ENCODE measurements at regions not wholly inside any gene's neighbourhood (a gene's known extent, or its start where the extent isn't known, plus 50 kb on each side); places are given as distances from the start of the nearest gene placed in this dataset.

DNA sequence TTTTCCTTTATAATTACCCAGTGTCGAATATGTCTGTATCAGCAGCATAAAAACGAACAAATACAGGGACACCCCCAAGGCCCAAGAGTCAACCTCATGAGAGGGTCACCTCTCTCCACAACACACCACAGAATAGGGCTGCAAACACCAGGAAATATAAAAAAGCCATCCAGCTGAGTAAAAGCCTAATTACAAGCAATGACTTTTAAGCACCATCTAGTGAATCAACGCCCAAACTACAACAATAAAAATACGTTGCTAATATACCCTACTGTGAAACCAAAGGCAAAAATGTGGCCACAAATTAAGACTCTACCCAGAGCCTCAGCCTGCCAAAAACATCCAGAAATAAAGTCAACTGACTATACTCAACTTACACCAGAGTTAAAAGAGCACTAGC is 817.9 kb upstream of the NEGR1 start:
- TF ChIP-seq, protein P1, sequence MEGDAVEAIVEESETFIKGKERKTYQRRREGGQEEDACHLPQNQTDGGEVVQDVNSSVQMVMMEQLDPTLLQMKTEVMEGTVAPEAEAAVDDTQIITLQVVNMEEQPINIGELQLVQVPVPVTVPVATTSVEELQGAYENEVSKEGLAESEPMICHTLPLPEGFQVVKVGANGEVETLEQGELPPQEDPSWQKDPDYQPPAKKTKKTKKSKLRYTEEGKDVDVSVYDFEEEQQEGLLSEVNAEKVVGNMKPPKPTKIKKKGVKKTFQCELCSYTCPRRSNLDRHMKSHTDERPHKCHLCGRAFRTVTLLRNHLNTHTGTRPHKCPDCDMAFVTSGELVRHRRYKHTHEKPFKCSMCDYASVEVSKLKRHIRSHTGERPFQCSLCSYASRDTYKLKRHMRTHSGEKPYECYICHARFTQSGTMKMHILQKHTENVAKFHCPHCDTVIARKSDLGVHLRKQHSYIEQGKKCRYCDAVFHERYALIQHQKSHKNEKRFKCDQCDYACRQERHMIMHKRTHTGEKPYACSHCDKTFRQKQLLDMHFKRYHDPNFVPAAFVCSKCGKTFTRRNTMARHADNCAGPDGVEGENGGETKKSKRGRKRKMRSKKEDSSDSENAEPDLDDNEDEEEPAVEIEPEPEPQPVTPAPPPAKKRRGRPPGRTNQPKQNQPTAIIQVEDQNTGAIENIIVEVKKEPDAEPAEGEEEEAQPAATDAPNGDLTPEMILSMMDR (IDR thresholded peaks at IDR 0.05; ENCODE audit: insufficient read depth, missing control alignments), result peak; percentile 10
- no peak for FAIRE-seq
- DNase-seq (ENCODE audit: insufficient read length, low spot score), result no peak

DNA sequence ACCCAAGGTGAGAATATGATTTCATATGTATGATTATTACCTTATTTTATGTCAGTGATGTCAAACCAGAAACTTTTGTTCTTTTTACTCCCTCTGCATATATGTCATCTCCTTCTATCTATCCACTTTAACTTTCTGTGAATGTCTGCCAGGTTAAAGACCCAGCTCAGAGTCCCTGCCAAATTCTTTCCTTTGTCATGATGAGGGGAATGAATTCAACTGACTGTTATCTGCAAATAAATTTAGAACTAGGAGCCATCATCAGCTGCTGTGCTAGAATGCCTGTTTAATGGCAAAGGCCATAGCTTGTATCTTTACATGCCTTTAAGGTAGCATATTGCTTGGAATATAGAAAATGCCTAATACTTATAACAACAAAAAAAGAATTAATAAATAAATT is 815.6 kb upstream of the NEGR1 start:
- DNase-seq (ENCODE audit: insufficient read length, low spot score) (no peak), FAIRE-seq (no peak)
- TF ChIP-seq, protein P1 (IDR thresholded peaks at IDR 0.05; ENCODE audit: insufficient read depth, missing control alignments), result no peak

DNA sequence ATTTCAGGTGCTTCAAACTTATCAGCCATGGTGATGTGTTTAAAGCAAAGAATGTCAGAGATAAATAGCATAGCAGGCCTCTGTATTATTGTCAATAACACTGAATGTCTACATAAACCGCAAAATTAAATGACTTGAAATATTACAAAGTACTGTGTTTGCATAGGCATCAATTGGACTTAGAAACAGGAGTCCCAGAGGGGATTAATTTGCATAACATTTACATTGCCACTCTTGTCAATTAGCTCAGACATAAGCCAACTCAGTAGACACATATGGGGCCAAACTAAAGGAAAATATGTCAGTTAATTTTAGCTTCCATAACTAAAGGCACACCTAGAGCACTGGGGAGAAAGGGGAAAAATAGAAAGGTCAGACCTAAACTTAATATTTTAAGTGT is 814.5 kb upstream of the NEGR1 start:
- DNase-seq (ENCODE audit: insufficient read length, low spot score) (no peak), FAIRE-seq (no peak)
- TF ChIP-seq, protein P1 (IDR thresholded peaks at IDR 0.05; ENCODE audit: insufficient read depth, missing control alignments), result no peak

DNA sequence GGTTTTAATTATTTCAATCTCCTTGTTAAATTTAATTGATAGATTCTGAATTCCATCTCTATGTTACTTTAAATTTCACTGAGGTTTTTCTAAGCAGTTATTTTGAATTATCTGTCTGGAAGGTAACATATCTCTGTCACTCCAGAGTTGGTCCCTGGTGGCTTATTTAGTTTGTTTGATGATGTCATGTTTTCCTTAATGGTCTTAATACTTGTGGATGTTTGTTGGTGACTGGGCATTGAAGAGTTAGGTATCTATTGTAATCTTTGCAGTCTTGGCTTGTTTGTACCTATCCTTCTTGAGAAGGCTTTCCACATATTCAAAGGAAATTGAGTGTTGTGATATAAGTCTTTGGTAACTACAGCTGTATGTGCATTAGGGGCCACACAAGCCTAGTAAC is 810.0 kb upstream of the NEGR1 start:
- FAIRE-seq, result no peak
- DNase-seq (ENCODE audit: insufficient read length, low spot score), result no peak
- TF ChIP-seq, protein P1 (IDR thresholded peaks at IDR 0.05; ENCODE audit: insufficient read depth, missing control alignments), result no peak

DNA sequence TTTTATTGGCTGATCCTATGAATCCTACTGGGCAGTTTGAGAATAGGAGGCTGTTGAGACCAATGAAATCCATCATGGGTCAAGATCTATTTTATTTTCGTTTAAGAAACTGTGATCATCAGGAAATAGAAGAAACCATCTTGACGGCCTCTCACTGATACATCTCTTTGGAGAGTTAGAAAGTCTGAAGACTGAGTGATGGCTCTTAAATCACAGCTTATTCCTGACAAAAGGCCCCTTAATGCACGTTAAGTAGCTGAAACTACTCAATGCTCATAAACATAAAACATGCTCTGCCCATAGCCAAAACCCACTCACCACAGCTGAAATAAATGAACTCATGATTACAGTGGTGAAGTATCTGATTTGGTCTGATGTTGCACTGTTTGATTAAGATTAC is 784.5 kb upstream of the NEGR1 start:
- DNase-seq (ENCODE audit: insufficient read length, low spot score) (no peak), FAIRE-seq (peak; percentile 35)
- TF ChIP-seq, protein P1 (IDR thresholded peaks at IDR 0.05; ENCODE audit: insufficient read depth, missing control alignments), result no peak

DNA sequence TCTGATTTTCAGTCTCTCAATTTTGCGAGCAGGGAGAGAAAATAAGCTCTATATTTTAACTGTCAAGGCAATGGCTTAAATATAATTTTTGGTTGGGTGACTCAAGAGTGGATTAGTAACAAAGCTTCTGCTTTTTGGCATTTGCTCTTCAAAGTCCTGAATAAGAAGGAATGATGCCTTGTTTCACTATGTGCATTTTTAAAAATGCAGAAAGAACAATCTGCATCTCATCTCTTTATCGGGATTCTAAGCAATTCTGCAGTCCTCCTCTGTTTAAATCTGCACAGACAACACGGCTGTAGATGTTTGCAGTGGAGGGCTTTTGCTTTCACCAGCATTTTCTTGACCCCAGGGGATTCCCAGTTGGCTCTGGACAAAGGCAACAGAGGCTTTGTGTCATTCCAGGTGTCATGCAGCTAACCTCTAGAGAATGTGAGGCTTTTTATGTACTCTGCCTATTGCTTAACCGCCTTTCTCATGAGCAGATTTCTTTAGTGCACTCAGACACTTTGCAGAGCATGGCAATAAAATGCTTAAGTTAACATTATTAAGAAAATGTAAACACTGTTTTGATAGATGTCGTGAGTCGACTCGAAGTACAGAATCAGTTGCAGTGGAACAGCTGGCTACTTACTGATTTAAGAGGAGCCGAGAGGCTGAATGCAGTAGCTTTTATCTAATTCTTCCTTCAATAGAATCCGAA is 783.2 kb upstream of the NEGR1 start:
- FAIRE-seq, result no peak
- no peak for DNase-seq (ENCODE audit: insufficient read length, low spot score)
- TF ChIP-seq, protein P1 (IDR thresholded peaks at IDR 0.05; ENCODE audit: insufficient read depth, missing control alignments), result no peak

DNA sequence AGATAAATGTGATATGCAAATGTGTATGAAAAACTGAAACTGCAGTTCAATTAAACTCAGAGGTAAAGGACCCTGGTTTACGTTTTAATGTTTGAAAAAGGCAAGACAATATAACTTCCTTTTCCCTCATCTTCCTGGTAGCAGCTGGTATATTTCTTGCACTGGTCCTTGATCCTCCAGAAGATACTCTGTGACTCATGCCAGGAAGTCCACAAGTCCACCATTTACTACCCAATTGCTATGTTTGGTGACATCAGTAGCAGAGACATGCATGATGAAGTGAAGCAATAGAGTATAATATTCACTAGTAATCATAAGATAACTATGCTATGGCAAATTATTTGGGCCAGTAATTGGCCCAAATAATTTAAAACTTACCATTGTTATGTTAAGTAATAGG is 774.5 kb upstream of the NEGR1 start:
- DNase-seq (ENCODE audit: insufficient read length, low spot score) (no peak), FAIRE-seq (no peak)

More for the DNA sequence above, 774.5 kb upstream of the NEGR1 start:
- TF ChIP-seq, protein P1 (IDR thresholded peaks at IDR 0.05; ENCODE audit: insufficient read depth, missing control alignments), result no peak
